ENCODE measurements at regions not wholly inside any gene's neighbourhood (a gene's known extent, or its start where the extent isn't known, plus 50 kb on each side); places are given as distances from the start of the nearest gene placed in this dataset.

DNA sequence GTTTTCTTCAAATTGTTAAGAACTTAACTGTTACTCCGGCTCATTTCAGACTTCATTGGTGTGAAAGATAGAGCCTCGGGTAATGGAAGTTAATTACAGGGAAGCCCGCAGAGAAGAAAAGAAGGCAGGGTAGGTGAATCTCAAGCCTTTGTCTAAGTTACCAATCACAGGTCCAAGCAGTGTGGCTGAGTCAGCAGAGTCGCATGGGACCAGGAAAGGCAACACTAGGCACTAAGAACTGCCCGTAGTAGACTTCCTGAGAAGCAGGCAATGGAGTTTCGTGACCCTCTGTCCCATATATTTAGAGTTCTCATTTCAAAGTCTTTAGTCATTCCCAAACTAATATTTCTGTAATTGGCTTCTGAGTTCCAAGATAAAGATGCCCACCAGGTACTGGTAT, 122.9 kb upstream of the STT3B start:
- Mint-ChIP-seq H3K9me3 (no peaks in the 10 kb centered on the region), H3K27ac (no peak overlapping the region), H3K4me1 (ENCODE audit: low read depth in 2 of 2) (no peaks in the 10 kb centered on the region), H3K36me3 (no peaks in the 10 kb centered on the region), H3K4me3 (no peak overlapping the region), H3K27me3 (peaks cover 0 to 3% of the 10 kb centered on the region in 2 donors)
- no peak for ATAC-seq
- DNase-seq (ENCODE audit: low spot score), result no peak

- no peak overlapping the region for H3K4me3 Mint-ChIP-seq
Observed at GRCh38 chr3:31410411-31410810, 122.3 kb upstream of the STT3B start.

GRCh38 chr3:31412832-31413231, 119.9 kb upstream of the STT3B start:
- H3K4me3 Mint-ChIP-seq, result no peak overlapping the region
- H3K27ac Mint-ChIP-seq, result no peak overlapping the region

More at GRCh38 chr3:31410411-31410810, 122.3 kb upstream of the STT3B start:
- no peak for ATAC-seq
- Mint-ChIP-seq H3K36me3 (no peaks in the 10 kb centered on the region), H3K27me3 (peaks cover 0 to 3% of the 10 kb centered on the region in 2 donors), H3K9me3 (no peaks in the 10 kb centered on the region), H3K4me1 (ENCODE audit: low read depth in 2 of 2) (no peaks in the 10 kb centered on the region), H3K27ac (no peak overlapping the region)
- DNase-seq (ENCODE audit: low spot score), result no peak

DNA sequence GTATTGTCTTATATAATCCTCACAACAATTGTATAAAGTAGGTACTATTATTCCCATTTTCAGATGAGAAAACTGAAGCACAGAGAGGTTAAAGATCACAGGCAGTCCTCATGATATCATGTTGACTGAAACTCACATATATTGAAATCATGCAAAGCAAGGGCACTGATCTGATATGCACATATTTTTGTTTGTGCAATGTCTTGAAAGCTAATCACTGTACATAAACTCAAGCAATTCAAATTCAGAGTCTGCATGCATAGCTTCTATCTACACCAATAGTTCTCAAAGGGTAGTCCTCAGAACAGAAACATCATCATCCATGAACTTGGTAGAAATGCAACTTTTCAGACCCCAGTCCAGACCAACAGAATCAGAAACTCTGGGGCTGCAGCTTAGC, 119.2 kb upstream of the STT3B start:
- H3K4me1 Mint-ChIP-seq (ENCODE audit: low read depth in 2 of 2), result no peaks in the 10 kb centered on the region
- no peaks in the 10 kb centered on the region for H3K36me3 Mint-ChIP-seq
- peaks cover 0 to 3% of the 10 kb centered on the region in 2 donors for H3K27me3 Mint-ChIP-seq
- no peak for ATAC-seq
- H3K4me3 Mint-ChIP-seq, result no peak overlapping the region
- H3K27ac Mint-ChIP-seq, result no peak overlapping the region
- no peaks in the 10 kb centered on the region for H3K9me3 Mint-ChIP-seq
- no peak for DNase-seq (ENCODE audit: low spot score)

More at GRCh38 chr3:31412832-31413231, 119.9 kb upstream of the STT3B start:
- ATAC-seq (no peak), DNase-seq (ENCODE audit: low spot score) (no peak)
- Mint-ChIP-seq H3K9me3 (no peaks in the 10 kb centered on the region), H3K4me1 (ENCODE audit: low read depth in 2 of 2) (no peaks in the 10 kb centered on the region), H3K36me3 (no peaks in the 10 kb centered on the region), H3K27me3 (peaks cover 0 to 3% of the 10 kb centered on the region in 2 donors)

DNA sequence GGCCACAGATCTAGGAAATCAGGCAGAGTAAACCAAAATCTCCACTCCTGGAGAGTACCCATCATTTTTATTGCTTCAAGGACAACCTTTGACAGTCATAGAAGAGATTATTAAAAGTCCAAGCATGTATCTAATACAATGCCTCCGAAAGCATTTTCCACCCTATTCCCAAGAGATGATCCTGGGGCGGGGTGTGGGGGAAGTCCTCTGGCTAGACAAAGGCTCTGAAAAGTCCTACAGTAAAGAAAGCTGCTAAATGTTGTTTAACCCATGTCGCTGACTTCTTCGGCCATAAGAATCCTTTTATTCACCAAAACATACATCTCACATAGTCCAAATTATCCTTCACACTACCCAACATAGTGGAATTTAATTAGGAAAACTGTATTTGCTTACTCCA, 115.7 kb upstream of the STT3B start:
- Mint-ChIP-seq H3K9me3 (no peaks in the 10 kb centered on the region), H3K4me1 (ENCODE audit: low read depth in 2 of 2) (peaks cover 0 to 4% of the 10 kb centered on the region in 2 donors), H3K27me3 (no peaks in the 10 kb centered on the region), H3K27ac (no peak overlapping the region), H3K36me3 (no peaks in the 10 kb centered on the region), H3K4me3 (no peak overlapping the region)
- no peak for ATAC-seq
- DNase-seq (ENCODE audit: low spot score), result no peak

DNA sequence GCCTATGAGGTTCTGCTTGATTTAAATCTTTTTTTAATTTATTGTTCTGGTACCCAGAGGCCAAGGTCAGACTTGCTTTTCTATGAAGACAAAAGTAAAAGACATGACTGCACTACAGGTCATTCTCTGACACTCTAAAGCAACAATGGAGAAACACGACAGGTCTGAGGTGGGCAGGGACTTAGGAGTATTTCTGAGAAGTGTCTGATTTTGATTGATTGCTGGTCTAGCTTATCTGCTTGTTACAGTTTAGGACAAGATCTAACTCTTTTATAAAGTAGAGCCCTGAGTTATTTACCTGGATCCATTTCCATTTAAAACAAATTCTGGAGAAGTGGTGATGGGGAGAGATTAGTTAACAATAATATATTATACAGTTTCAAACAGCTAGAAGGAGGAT, 115.2 kb upstream of the STT3B start:
- peaks cover 0 to 6% of the 10 kb centered on the region in 2 donors for H3K4me1 Mint-ChIP-seq (ENCODE audit: low read depth in 2 of 2)
- peaks cover 0 to 2% of the 10 kb centered on the region in 2 donors for H3K27me3 Mint-ChIP-seq
- no peak overlapping the region for H3K4me3 Mint-ChIP-seq
- H3K27ac Mint-ChIP-seq, result no peak overlapping the region
- H3K9me3 Mint-ChIP-seq, result no peaks in the 10 kb centered on the region
- no peaks in the 10 kb centered on the region for H3K36me3 Mint-ChIP-seq
- DNase-seq (ENCODE audit: low spot score), result no peak
- no peak for ATAC-seq

- ATAC-seq (no peak), DNase-seq (ENCODE audit: low spot score) (no peak)
- Mint-ChIP-seq H3K4me3 (no peak overlapping the region), H3K27ac (no peak overlapping the region), H3K27me3 (peaks cover 0 to 6% of the 10 kb centered on the region in 2 donors), H3K36me3 (no peaks in the 10 kb centered on the region), H3K4me1 (ENCODE audit: low read depth in 2 of 2) (peaks cover 0 to 7% of the 10 kb centered on the region in 2 donors), H3K9me3 (no peaks in the 10 kb centered on the region)
Observed at GRCh38 chr3:31420311-31420710, 112.4 kb upstream of the STT3B start.

DNA sequence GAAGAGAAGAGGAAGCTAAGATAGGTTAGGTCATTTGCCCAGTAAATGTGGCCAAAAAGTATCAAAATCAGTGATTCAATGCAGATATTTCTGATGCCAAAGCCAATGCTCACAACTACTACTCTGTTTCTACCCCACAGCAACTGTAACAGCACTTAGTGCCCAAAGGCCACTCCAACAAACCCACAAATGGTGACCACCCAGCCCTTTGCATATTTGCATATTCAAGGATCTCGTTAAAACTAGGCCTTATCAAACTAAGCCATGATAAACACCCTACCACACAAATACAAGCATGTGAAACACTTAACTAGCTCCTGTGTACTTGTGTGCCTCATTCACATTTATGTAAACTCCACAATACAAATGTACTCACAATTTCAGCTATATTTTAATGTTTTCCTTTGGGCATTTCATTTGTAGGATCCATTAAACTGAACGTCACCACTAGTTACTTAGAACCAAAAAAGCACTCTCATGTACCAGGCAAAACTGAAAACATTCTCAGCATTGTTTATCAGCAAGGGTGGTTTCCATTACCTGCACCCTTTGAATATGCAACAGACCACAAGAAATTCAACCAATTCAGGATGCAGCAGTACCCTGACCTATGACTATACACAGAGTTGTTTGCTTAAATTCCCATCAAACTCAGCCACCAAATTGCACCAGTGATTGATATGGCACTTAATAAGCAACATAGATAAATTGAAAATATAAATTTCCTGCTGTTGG, 111.2 kb upstream of the STT3B start:
- no peak overlapping the region for H3K4me3 Mint-ChIP-seq
- H3K4me1 Mint-ChIP-seq (ENCODE audit: low read depth in 2 of 2), result peaks cover 0 to 7% of the 10 kb centered on the region in 2 donors
- DNase-seq (ENCODE audit: low spot score) (no peak), ATAC-seq (no peak)
- no peak overlapping the region for H3K27ac Mint-ChIP-seq
- H3K9me3 Mint-ChIP-seq, result no peaks in the 10 kb centered on the region
- peaks cover 2 to 6% of the 10 kb centered on the region in 2 donors for H3K27me3 Mint-ChIP-seq
- H3K36me3 Mint-ChIP-seq, result no peaks in the 10 kb centered on the region

- H3K4me3 Mint-ChIP-seq, result no peak overlapping the region
- DNase-seq (ENCODE audit: low spot score) (no peak), ATAC-seq (no peak)
- no peak overlapping the region for H3K27ac Mint-ChIP-seq
- H3K36me3 Mint-ChIP-seq, result no peaks in the 10 kb centered on the region
- peaks cover 0 to 7% of the 10 kb centered on the region in 2 donors for H3K4me1 Mint-ChIP-seq (ENCODE audit: low read depth in 2 of 2)
- no peaks in the 10 kb centered on the region for H3K9me3 Mint-ChIP-seq
- H3K27me3 Mint-ChIP-seq, result peaks cover 2 to 6% of the 10 kb centered on the region in 2 donors
Observed at GRCh38 chr3:31422237-31422636, 110.5 kb upstream of the STT3B start.

- Mint-ChIP-seq H3K27ac (no peak overlapping the region), H3K9me3 (no peaks in the 10 kb centered on the region), H3K27me3 (peaks cover 4 to 14% of the 10 kb centered on the region in 2 donors), H3K4me3 (no peak overlapping the region), H3K36me3 (peaks cover 6% of the 10 kb centered on the region), H3K4me1 (ENCODE audit: low read depth in 2 of 2) (peaks cover 0 to 7% of the 10 kb centered on the region in 2 donors)
- DNase-seq (ENCODE audit: low spot score) (no peak), ATAC-seq (no peak)
Observed at GRCh38 chr3:31423482-31423881, 109.2 kb upstream of the STT3B start.

- no peak for DNase-seq (ENCODE audit: low spot score)
- Mint-ChIP-seq H3K9me3 (no peaks in the 10 kb centered on the region), H3K36me3 (peaks cover 15% of the 10 kb centered on the region), H3K27ac (no peak overlapping the region), H3K4me3 (no peak overlapping the region), H3K27me3 (peaks cover 4 to 22% of the 10 kb centered on the region in 2 donors), H3K4me1 (ENCODE audit: low read depth in 2 of 2) (peaks cover 0 to 7% of the 10 kb centered on the region in 2 donors)
- no peak for ATAC-seq
Observed at GRCh38 chr3:31425401-31425800, 107.3 kb upstream of the STT3B start.

DNA sequence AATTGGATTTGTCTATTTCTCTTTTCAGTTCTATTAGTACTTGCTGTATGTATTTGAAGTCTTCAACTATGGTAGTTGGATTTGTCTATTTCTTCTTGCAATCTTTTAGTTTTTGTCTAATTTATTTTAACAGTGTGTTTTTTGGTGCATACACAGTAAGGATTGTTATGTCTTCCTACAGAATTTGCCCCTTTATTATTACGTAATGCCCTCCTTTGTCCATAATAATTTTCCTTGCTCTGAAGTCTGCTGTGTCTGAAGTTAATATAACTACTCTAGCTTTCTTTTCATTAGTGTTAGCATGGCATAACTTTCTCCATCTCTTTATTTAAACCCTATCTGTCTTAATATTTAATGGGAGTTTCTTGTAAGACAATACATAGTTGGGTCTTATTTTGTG, 105.1 kb upstream of the STT3B start:
- H3K27me3 Mint-ChIP-seq, result peaks cover 4 to 19% of the 10 kb centered on the region in 2 donors
- no peak for DNase-seq (ENCODE audit: low spot score)
- no peak for ATAC-seq
- no peaks in the 10 kb centered on the region for H3K9me3 Mint-ChIP-seq
- no peak overlapping the region for H3K27ac Mint-ChIP-seq
- peaks cover 15% of the 10 kb centered on the region for H3K36me3 Mint-ChIP-seq
- H3K4me1 Mint-ChIP-seq (ENCODE audit: low read depth in 2 of 2), result no peaks in the 10 kb centered on the region
- H3K4me3 Mint-ChIP-seq, result no peak overlapping the region

DNA sequence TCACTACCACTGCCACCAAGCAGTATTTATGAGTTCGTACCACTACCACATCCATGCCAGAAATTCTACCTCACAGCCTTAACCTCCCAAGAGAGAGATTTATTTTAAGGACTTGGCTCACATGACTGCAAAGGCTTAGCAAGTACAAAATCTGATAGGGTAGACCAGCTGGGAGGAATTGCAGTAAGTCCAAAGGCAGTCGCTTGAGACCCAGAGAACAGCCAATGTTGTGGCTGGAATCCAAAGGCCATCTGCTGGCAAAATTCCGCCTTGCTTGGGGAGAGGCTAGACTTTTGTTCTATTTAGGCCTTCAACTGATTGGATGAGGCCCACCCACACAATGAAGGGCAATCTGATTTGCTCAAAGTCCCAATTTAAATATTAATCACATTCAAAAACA, 101.4 kb upstream of the STT3B start:
- Mint-ChIP-seq H3K27me3 (peaks cover 5 to 16% of the 10 kb centered on the region in 2 donors), H3K9me3 (peaks cover 3% of the 10 kb centered on the region), H3K4me3 (no peak overlapping the region), H3K4me1 (ENCODE audit: low read depth in 2 of 2) (no peaks in the 10 kb centered on the region), H3K36me3 (peaks cover 15% of the 10 kb centered on the region), H3K27ac (no peak overlapping the region)
- DNase-seq (ENCODE audit: low spot score) (no peak), ATAC-seq (no peak)

- Mint-ChIP-seq H3K27me3 (peaks cover 6 to 22% of the 10 kb centered on the region in 2 donors), H3K9me3 (peaks cover 19% of the 10 kb centered on the region), H3K4me3 (no peak overlapping the region), H3K4me1 (ENCODE audit: low read depth in 2 of 2) (no peaks in the 10 kb centered on the region), H3K36me3 (peaks cover 26% of the 10 kb centered on the region), H3K27ac (no peak overlapping the region)
- ATAC-seq (no peak), DNase-seq (ENCODE audit: low spot score) (no peak)
Observed at GRCh38 chr3:31432897-31433678, 99.6 kb upstream of the STT3B start.
